Thoracic aorta (tissue), 2 donors: ENCODE measurements at regions not wholly inside any gene's neighbourhood (a gene's known extent, or its start where the extent isn't known, plus 50 kb on each side); places are given as distances from the start of the nearest gene placed in this dataset.
"Not testable (repeated sequence)": the region's sequence is repeated elsewhere in the genome, so short reads cannot be mapped to it uniquely, and the experiment has no call there.

Experiments
- ATAC-seq: fragments of 150-250 bp; one replicate; pipeline ENCODE4 v1.8.0; 2017; ENCODE audit warnings: low read depth; ENCODE audit not compliant: insufficient number of reproducible peaks, low FRiP score
- DNase-seq: peaks from one replicate; pipeline ENCODE4 v3.0.0-alpha.2; 2020; ENCODE audit warnings: low spot score
- H3K27ac ChIP-seq, 2 donors: fragments of 200-600 bp; sonication (generic); 1 replicate in 1 of 2; 2 replicates in 1 of 2; pipeline ENCODE4 v1.5.1; 2016; ENCODE audit warnings: mild to moderate bottlenecking in 2 of 2, moderate library complexity in 2 of 2
- H3K27me3 ChIP-seq: fragments of 200-600 bp; sonication (generic); replicated peaks from 2 replicates; pipeline ENCODE4 v1.6.0; 2016; ENCODE audit warnings: mild to moderate bottlenecking; ENCODE audit not compliant: insufficient read depth
- H3K36me3 ChIP-seq: fragments of 200-600 bp; sonication (generic); one replicate; pipeline ENCODE4 v1.5.1; 2016
- H3K4me1 ChIP-seq, 2 donors: fragments of 200-600 bp; sonication (generic); 1 replicate in 1 of 2; 2 replicates in 1 of 2; pipeline versions ENCODE4 v1.5.1 to v1.6.0; 2016; ENCODE audit warnings: low read depth in 2 of 2, mild to moderate bottlenecking in 1 of 2; ENCODE audit not compliant: control insufficient read depth in 1 of 2
- H3K4me3 ChIP-seq: fragments of 200-600 bp; sonication (generic); 2 replicates; pipeline ENCODE4 v1.5.1; 2016; ENCODE audit warnings: mild to moderate bottlenecking
- H3K9me3 ChIP-seq: fragments of 200-600 bp; sonication (generic); 2 replicates; pipeline ENCODE4 v1.5.1; 2016
- CTCF ChIP-seq: fragments of 200-600 bp; sonication (generic); IDR thresholded peaks from one replicate; pipeline ENCODE4 v1.5.1; 2019; ENCODE audit warnings: antibody characterized with exemption

DNA sequence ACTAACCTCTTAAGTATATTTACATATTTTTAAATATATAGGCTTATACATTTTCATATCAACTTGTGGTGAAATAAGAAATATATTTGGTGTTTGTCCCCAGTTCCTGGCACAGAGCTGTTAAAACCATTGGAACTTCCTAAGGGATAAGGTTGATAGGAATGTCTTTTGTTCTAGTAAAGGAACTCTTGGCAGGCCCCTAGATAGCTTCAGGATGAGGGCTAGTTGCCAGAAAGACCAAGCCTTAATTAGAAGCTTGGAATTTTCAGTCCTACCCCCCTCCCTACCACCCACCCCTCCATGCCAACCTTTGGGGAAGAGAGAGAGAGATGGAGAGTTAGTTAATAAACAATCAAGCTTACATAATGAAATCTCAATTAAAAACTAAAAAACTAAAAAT lies 638.6 kb upstream of the ACO1 start:
- ATAC-seq: no peak

DNA sequence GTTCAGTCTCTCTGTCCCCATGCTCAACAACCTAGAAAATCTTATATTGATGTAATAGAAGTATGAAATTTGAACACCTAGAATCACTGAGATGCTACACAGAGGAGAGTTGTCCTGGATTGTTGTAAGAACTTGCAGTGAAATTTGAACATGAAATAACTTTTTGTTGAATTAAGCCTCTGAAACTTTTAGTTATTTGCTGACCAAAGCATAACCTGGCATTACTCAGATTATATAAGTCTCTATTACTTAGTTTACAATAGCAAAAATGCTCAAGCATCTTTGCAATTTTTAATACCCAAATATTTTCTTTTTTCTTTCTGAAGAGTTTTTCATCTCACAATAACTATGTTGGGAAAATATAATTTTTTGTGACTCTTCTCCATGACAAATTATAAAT lies 630.7 kb upstream of the ACO1 start:
- DNase-seq: no peak
- H3K4me1 ChIP-seq: no peaks in the 10 kb centered on the region

More for the DNA sequence above, 638.6 kb upstream of the ACO1 start:
- Histone ChIP-seq H3K4me1 (no peaks in the 10 kb centered on the region), H3K27me3 (no peaks in the 10 kb centered on the region), H3K36me3 (no peaks in the 10 kb centered on the region), H3K4me3 (no peak overlapping the region), H3K9me3 (no peaks in the 10 kb centered on the region), H3K27ac (no peak overlapping the region)
- DNase-seq: no peak
- no peak for TF ChIP-seq CTCF

GRCh38 chr9:31759703-31760102 lies 624.7 kb upstream of the ACO1 start:
- H3K36me3 ChIP-seq: no peaks in the 10 kb centered on the region
- ATAC-seq (no peak), DNase-seq (no peak)
- H3K9me3 ChIP-seq: no peaks in the 10 kb centered on the region
- H3K27ac ChIP-seq: no peak overlapping the region
- TF ChIP-seq CTCF: no peak
- H3K4me1 ChIP-seq: no peaks in the 10 kb centered on the region
- H3K27me3 ChIP-seq: no peaks in the 10 kb centered on the region
- no peak overlapping the region for H3K4me3 ChIP-seq

More for the DNA sequence above, 630.7 kb upstream of the ACO1 start:
- H3K27me3 ChIP-seq: no peaks in the 10 kb centered on the region
- no peak overlapping the region for H3K4me3 ChIP-seq
- no peaks in the 10 kb centered on the region for H3K36me3 ChIP-seq
- no peaks in the 10 kb centered on the region for H3K9me3 ChIP-seq
- no peak for TF ChIP-seq CTCF
- no peak for ATAC-seq
- H3K27ac ChIP-seq: no peak overlapping the region

GRCh38 chr9:31774021-31774420 lies 610.4 kb upstream of the ACO1 start:
- H3K27me3 ChIP-seq, H3K4me3 ChIP-seq, H3K36me3 ChIP-seq, H3K27ac ChIP-seq, H3K4me1 ChIP-seq, DNase-seq, ATAC-seq, H3K9me3 ChIP-seq: not testable (repeated sequence)

DNA sequence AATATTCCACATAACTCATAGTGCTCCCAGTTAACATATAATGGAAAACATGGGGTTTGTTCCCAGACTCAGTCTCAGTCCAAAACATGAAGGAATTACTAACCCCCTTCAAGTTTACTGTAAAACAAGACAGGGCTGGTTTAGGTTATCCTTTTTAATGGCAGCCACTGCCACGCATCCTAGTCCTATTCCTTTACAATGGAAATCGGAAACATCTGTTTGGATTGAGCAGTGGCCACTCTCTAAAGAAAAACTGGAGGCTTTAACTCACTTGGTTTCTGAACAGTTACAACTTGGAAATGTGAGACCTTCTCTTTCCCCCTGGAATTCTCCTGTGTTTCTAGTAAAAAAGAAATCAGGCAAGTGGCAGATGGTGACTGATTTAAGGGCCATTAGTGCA lies 609.9 kb upstream of the ACO1 start:
- Histone ChIP-seq H3K9me3 (peaks cover 3% of the 10 kb centered on the region), H3K27ac (no peak overlapping the region), H3K4me1 (no peaks in the 10 kb centered on the region), H3K36me3 (no peaks in the 10 kb centered on the region), H3K27me3 (no peaks in the 10 kb centered on the region), H3K4me3 (no peak overlapping the region)
- no peak for ATAC-seq
- TF ChIP-seq CTCF: no peak
- DNase-seq: no peak

DNA sequence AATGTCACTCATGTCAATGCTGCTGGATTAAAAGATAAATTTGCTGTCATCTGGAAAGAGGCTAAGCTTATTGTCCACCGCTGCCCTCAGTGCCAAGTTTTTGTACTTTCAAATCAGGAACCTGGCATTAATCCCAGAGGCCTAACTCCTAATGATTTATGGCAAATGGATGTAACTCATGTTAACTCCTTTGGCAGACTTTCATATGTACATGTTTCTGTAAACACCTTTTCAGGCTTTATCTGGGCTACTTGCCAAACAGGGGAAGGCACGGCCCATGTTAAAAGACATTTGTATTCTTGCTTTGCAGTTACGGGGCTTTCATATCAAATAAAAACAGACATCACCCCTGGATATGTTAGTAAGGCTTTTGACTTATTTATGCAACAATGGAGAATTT lies 608.0 kb upstream of the ACO1 start:
- H3K27ac ChIP-seq: no peak overlapping the region
- ATAC-seq: no peak
- peaks cover 6% of the 10 kb centered on the region for H3K9me3 ChIP-seq
- H3K4me1 ChIP-seq: no peaks in the 10 kb centered on the region
- no peak for DNase-seq
- no peak for TF ChIP-seq CTCF
- H3K4me3 ChIP-seq: no peak overlapping the region
- H3K36me3 ChIP-seq: no peaks in the 10 kb centered on the region
- H3K27me3 ChIP-seq: no peaks in the 10 kb centered on the region
